Aorta (tissue), 5 donors: ENCODE measurements at regions not wholly inside any gene's neighbourhood (a gene's known extent, or its start where the extent isn't known, plus 50 kb on each side); places are given as distances from the start of the nearest gene placed in this dataset.

Source experiments
- ATAC-seq: fragments of 200-7000 bp; cut with Tn5 transposase; one replicate; pipeline ENCODE4 v1.9.1; 2022; ENCODE audit warnings: moderate library complexity; ENCODE audit not compliant: low FRiP score
- DNase-seq, 2 donors: peaks; one replicate each; pipeline ENCODE4 v3.0.0-alpha.2; 2020
- H3K27ac ChIP-seq, 2 donors: one replicate each; pipeline ENCODE4 v1.5.1; 2013; ENCODE audit warnings: low read length in 2 of 2, mild to moderate bottlenecking in 2 of 2, moderate library complexity in 2 of 2, control low read depth in 1 of 2, inconsistent platforms in 1 of 2, low read depth in 1 of 2
- H3K27me3 ChIP-seq, 2 donors: one replicate each; pipeline ENCODE4 v1.6.1; 2013; ENCODE audit warnings: control low read depth in 1 of 2, low read length in 1 of 2, mild to moderate bottlenecking in 1 of 2, moderate library complexity in 1 of 2; ENCODE audit not compliant: insufficient read depth in 2 of 2, control insufficient read depth in 1 of 2
- H3K36me3 ChIP-seq, 2 donors: one replicate each; pipeline ENCODE4 v1.6.1; 2013; ENCODE audit warnings: control low read depth in 1 of 2, low read length in 1 of 2, mild to moderate bottlenecking in 1 of 2; ENCODE audit not compliant: insufficient read depth in 2 of 2, control insufficient read depth in 1 of 2
- H3K4me1 ChIP-seq, 2 donors: one replicate each; pipeline ENCODE4 v1.6.1; 2013; ENCODE audit warnings: low read length in 2 of 2, control low read depth in 1 of 2, mild to moderate bottlenecking in 1 of 2, moderate library complexity in 1 of 2; ENCODE audit not compliant: insufficient read depth in 2 of 2, control insufficient read depth in 1 of 2
- H3K4me3 ChIP-seq, 2 donors: one replicate each; pipeline ENCODE4 v1.5.1; 2013; ENCODE audit warnings: low read length in 2 of 2, control low read depth in 1 of 2, mild to moderate bottlenecking in 1 of 2
- H3K9me3 ChIP-seq: one replicate; pipeline ENCODE4 v1.6.1; 2013; ENCODE audit warnings: mild to moderate bottlenecking, low read length; ENCODE audit not compliant: control insufficient read depth
- WGBS, 2 donors: extraction: QIAGEN DNeasy Blood & Tissue Kit; methylation state at CpG; one replicate each; pipeline ENCODE4 v1.1.7; 2013; 5-methylcytosine and 5-hydroxymethylcytosine counted together
- intact Hi-C, 2 donors: fragments of 100-400 bp; cut with DNase I; formaldehyde crosslinking; loops; one replicate each; pipeline versions ENCODE4 v1.14.2 to v1.15.0; 2022
- donor health status: healthy with polysubstance abuse.
- donor health status: Bipolar disorder and iron deficiency.
- donor health status: DM: no; HTN: no; CAD: no.
- donor health status: DM: no; HTN: no; CAD: no.
- donor health status: DM: yes; HTN: yes; CAD: no.

DNA sequence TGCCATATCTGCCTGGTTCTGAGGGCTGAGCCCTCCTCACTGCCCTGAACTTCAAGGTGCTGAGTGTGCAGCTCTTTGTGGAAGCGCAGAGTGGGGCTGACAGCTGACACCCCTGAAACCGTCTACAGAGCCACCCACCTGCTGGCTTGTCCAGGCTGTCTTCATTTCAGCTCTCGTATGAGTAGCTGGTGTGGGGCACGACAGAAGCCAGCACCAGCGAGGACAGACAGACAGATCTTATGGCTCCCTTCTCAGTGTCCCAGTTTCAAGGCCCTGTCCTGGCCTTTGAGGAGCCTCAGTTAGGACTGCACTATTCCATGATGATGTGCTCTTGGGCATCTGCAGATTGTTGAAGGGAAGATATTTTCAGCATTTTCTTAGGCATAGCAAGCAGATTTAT lies 287.1 kb downstream of the SLC4A3 start:
- Histone ChIP-seq H3K4me3 (no peak overlapping the region), H3K36me3 (no peaks in the 10 kb centered on the region), H3K27me3 (no peaks in the 10 kb centered on the region), H3K9me3 (no peaks in the 10 kb centered on the region), H3K27ac (no peak overlapping the region), H3K4me1 (no peaks in the 10 kb centered on the region)
- ATAC-seq (no peak), DNase-seq (no peak)
- 95 to 97% methylated on average over 5 of the region's 5 CpGs for WGBS, 2 donors
- intact Hi-C loops, result no loop called here

DNA sequence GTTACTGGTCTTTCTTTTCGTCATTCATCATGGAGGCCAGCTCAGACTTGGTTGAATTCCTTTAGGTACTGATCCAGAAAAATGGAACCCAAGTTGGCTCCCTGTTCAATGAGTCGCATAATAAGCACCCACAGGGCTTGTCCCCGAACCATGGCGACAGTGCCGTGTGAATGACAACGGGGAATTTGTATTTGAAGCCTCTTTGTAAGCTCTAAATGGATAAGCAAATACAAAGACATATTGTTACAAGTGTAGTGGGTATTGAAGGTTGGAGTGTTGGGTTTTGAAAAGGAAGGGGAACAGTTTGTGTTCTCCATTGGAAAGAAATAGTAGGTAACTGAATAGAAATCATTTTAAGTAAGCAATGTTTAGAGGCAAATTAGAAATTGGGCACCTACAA lies 288.9 kb downstream of the SLC4A3 start:
- no peak for ATAC-seq
- 97% methylated on average over 6 of the region's 6 CpGs for WGBS, 2 donors

DNA sequence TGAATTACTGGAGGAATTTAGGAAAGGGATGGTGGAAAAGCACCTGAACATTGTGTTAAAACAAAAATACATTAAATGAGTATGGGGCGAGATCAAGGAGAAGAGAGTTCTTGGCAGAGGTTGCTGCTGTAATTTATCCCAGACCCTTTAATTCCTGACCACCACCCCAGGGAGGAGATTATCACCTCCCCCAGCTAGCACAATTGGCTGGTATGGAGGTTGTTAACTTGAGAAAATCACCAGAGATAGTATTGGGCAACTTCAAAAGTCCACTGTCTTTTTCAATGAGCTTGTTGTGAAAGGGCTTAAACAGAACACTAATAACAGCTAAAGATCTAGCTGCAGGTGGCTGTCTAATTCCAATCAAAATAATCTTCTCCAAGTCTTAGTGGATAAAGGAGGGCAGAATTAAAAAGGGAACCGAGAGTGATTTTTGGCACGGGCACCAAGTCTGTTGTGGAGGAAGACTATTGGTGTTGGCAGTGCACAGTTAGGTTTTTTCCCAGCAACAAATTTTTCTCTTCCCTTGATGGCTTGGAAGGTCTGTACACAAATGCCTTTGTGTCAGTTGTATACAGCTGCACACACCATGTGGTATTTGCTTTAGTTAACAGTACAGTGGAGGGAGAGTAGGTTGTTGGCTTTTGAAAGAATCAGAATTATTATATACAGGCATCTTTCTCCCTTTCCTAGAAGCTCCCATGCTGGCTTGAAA lies 289.5 kb downstream of the SLC4A3 start:
- Histone ChIP-seq H3K36me3 (no peaks in the 10 kb centered on the region), H3K4me1 (no peaks in the 10 kb centered on the region), H3K9me3 (no peaks in the 10 kb centered on the region), H3K27me3 (no peaks in the 10 kb centered on the region), H3K27ac (no peak overlapping the region), H3K4me3 (no peak overlapping the region)
- intact Hi-C loops, result no loop called here
- ATAC-seq (no peak), DNase-seq (no peak)
- 25 to 33% methylated on average over 3 of the region's 3 CpGs for WGBS, 2 donors

More for the DNA sequence above, 288.9 kb downstream of the SLC4A3 start:
- intact Hi-C loops, result no loop called here
- no peaks in the 10 kb centered on the region for H3K9me3 ChIP-seq
- no peaks in the 10 kb centered on the region for H3K36me3 ChIP-seq
- H3K4me1 ChIP-seq, result no peaks in the 10 kb centered on the region
- H3K27me3 ChIP-seq, result no peaks in the 10 kb centered on the region
- H3K27ac ChIP-seq, result no peak overlapping the region
- no peak for DNase-seq
- H3K4me3 ChIP-seq, result no peak overlapping the region

DNA sequence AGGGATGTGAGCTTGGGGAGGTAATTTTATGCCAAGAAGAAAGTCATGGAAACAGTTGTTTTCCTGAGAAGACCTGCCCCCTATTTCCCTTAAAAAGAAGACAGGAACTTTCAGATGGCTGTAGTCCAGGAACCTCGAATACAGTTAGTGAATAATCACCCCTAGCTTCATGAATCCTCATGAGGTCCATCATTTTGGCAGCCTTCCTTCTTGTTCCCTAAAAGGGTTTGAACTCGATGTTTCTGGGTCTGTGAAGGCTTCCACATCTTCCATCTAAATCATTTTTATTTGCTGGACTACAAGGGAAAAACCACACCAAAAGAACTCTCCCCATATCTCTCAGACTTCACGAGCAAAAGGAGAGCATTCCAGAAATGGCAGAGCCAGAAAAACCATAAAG lies 290.8 kb downstream of the SLC4A3 start:
- no peaks in the 10 kb centered on the region for H3K4me1 ChIP-seq
- H3K4me3 ChIP-seq, result no peak overlapping the region
- ATAC-seq, result no peak
- H3K27me3 ChIP-seq, result no peaks in the 10 kb centered on the region
- intact Hi-C loops, result no loop called here
- DNase-seq, result no peak
- H3K36me3 ChIP-seq, result no peaks in the 10 kb centered on the region
- H3K27ac ChIP-seq, result no peak overlapping the region
- WGBS, 2 donors, result 21 to 49% methylated on average over 3 of the region's 3 CpGs
- H3K9me3 ChIP-seq, result no peaks in the 10 kb centered on the region

DNA sequence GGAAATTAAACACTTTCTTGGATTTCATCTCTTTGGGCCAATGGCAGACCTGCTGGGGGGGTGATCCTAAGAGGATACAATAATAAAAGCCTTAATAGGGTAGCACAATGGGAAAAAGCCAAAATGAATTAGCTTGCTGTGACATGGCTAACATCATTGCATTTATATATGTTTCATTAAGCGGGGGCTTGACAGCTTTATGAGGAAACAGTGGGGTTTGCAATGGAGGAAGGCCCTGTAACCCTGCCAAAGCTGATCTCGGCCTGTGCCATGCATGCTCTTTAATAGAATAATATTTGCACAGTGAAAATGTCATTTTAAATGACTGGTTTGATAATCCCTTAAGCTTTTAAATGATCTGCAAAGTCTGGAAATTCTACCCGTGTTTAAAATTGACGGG lies 291.5 kb downstream of the SLC4A3 start:
- intact Hi-C loops, result no loop called here
- H3K4me3 ChIP-seq, result no peak overlapping the region
- H3K9me3 ChIP-seq, result no peaks in the 10 kb centered on the region
- H3K27ac ChIP-seq, result no peak overlapping the region
- H3K27me3 ChIP-seq, result no peaks in the 10 kb centered on the region
- DNase-seq (no peak), ATAC-seq (no peak)
- 50 to 55% methylated on average over 4 of the region's 4 CpGs for WGBS, 2 donors
- no peaks in the 10 kb centered on the region for H3K36me3 ChIP-seq
- H3K4me1 ChIP-seq, result no peaks in the 10 kb centered on the region

DNA sequence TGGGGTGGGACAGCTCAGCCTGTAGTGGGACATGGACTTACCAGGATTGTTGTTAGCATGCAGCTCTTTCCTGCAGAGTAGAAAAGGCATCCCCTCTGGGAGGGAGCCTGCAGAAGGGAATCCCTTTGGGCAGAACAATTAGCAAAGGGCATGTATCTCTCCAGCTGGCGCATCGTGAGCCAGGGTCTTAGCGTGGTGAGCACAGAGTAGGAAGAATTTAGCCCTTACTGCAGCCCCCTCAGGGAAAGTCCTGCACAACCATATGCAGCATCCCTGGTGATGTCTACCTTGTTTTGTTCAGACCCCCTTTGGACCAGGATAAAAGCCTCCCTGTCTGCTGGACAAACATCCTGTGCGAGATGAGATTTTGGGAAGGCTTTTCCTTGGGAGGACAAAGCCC lies 292.1 kb downstream of the SLC4A3 start:
- no peak overlapping the region for H3K4me3 ChIP-seq
- no peak for DNase-seq
- intact Hi-C loops, result no loop called here
- H3K27ac ChIP-seq, result no peak overlapping the region
- no peaks in the 10 kb centered on the region for H3K4me1 ChIP-seq
- no peaks in the 10 kb centered on the region for H3K36me3 ChIP-seq
- no peaks in the 10 kb centered on the region for H3K9me3 ChIP-seq
- WGBS, 2 donors, result 88 to 98% methylated on average over 4 of the region's 4 CpGs
- ATAC-seq, result no peak
- no peaks in the 10 kb centered on the region for H3K27me3 ChIP-seq

DNA sequence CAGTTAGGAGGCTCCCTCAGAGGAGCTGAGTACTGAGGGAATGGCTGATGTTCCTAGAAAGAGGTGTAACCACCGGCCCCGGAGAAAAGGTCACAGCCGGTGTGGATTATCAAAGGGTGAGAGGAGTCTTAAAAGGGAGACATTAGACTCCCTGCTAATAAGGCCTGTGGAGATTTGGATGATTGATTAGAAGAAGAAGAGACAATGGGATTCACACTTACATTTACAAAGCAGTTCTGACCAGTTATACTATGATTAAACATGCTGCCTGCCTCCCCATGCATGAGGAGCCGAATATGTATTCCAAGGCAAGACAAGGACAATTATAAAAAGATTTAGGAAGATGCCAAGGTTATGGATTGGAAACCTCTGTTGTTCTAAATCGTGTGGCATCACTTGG lies 302.4 kb downstream of the SLC4A3 start:
- ATAC-seq (no peak), DNase-seq (no peak)
- no peak overlapping the region for H3K27ac ChIP-seq
- WGBS, 2 donors, result 89 to 90% methylated on average over 5 of the region's 5 CpGs
- H3K27me3 ChIP-seq, result no peaks in the 10 kb centered on the region
- H3K4me3 ChIP-seq, result no peak overlapping the region
- H3K9me3 ChIP-seq, result no peaks in the 10 kb centered on the region
- H3K36me3 ChIP-seq, result no peaks in the 10 kb centered on the region
- intact Hi-C loops, result no loop called here
- H3K4me1 ChIP-seq, result no peaks in the 10 kb centered on the region

DNA sequence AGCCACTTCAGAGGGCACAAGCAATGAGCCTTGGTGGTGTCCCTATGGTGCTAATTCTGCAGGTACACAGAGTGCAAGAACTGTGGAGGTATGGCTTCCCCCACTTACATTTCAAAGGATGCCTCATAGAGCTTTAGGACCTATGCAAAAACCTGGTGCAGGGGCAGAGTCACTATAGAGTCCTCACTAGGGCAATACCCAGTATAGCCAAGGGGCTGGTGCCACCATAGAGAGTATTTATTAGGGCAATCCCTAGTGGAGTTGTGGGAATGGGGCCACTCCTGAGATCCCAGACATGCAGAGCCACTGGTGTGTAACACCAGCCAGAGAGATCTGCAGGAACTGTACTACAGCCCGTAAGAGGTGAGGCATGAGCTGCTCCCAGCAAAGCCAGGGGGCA lies 312.2 kb downstream of the SLC4A3 start:
- WGBS, 2 donors, result 90 to 94% methylated on average over 1 of the region's 1 CpG
- peak; percentile 38 for ATAC-seq
- Histone ChIP-seq H3K4me3 (no peak overlapping the region), H3K36me3 (no peaks in the 10 kb centered on the region), H3K4me1 (no peaks in the 10 kb centered on the region), H3K9me3 (peaks cover 2% of the 10 kb centered on the region), H3K27me3 (no peaks in the 10 kb centered on the region), H3K27ac (no peak overlapping the region)
- intact Hi-C loops, result no loop called here
- DNase-seq, result no peak

DNA sequence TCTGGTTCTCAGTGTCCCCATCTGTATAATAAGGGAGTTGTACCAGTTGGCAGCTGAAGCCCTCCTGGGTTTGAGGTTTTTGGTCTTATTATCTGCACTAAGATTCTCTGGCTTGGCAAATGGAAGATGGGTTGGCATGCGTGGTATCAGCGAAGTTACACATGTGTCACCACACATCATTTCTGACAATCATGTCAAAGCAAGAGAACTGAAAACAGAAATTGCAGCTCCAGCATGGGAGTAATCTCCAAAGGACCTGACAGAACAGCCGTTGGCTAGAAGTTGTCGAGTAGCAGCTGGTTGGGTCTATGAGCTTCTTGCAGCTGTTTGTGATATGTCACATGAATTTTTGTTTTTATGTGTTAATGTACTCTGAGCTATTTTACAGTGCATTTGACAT lies 317.4 kb downstream of the SLC4A3 start:
- no peak for DNase-seq
- no peak overlapping the region for H3K27ac ChIP-seq
- no peaks in the 10 kb centered on the region for H3K9me3 ChIP-seq
- no peak for ATAC-seq
- no peak overlapping the region for H3K4me3 ChIP-seq
- no peaks in the 10 kb centered on the region for H3K4me1 ChIP-seq
- intact Hi-C loops, result no loop called here
- no peaks in the 10 kb centered on the region for H3K36me3 ChIP-seq
- H3K27me3 ChIP-seq, result no peaks in the 10 kb centered on the region
- 95% methylated on average over 4 of the region's 4 CpGs for WGBS, 2 donors
